ENCODE measurements at regions not wholly inside any gene's neighbourhood (a gene's known extent, or its start where the extent isn't known, plus 50 kb on each side); places are given as distances from the start of the nearest gene placed in this dataset.

GRCh38 chr1:82226186-82226505, 425.4 kb downstream of the ADGRL2 start:
- Mint-ChIP-seq H3K4me1 (peaks cover 0 to 2% (median 0%) of the 10 kb centered on the region in 7 donors), H3K36me3 (no peaks in the 10 kb centered on the region), H3K4me3 (no peak overlapping the region), H3K27me3 (no peaks in the 10 kb centered on the region), H3K27ac (no peak overlapping the region), H3K9me3 (peaks cover 0 to 2% (median 0%) of the 10 kb centered on the region in 11 donors)
- H3K4me3 ChIP-seq (ENCODE audit: low read length), result no peak overlapping the region
- no peak overlapping the region for H3K27ac ChIP-seq (ENCODE audit: low read depth, low read length)
- CTCF ChIA-PET, result no interaction called here
- POLR2A ChIA-PET, result no interaction called here
- no peak for DNase-seq
- no peaks in the 10 kb centered on the region for H3K36me3 ChIP-seq (ENCODE audit: control insufficient read depth in 2 of 3, insufficient read depth in 3 of 3, low read length in 3 of 3)
- ATAC-seq, result no peak
- intact Hi-C loops (cut with micrococcal nuclease), result no loop called here
- no peaks in the 10 kb centered on the region for H3K4me1 ChIP-seq (ENCODE audit: control insufficient read depth in 2 of 2, insufficient read depth in 2 of 2, low read length in 2 of 2)
- H3K27me3 ChIP-seq (ENCODE audit: control insufficient read depth in 2 of 2, insufficient read depth in 2 of 2, low read length in 2 of 2), result no peaks in the 10 kb centered on the region
- H3K9me3 ChIP-seq (ENCODE audit: control insufficient read depth in 2 of 3, low read length in 3 of 3), result no peaks in the 10 kb centered on the region

GRCh38 chr1:82225421-82226185, 424.9 kb downstream of the ADGRL2 start:
- Mint-ChIP-seq H3K4me1 (peaks cover 0 to 2% (median 0%) of the 10 kb centered on the region in 7 donors), H3K27me3 (no peaks in the 10 kb centered on the region), H3K9me3 (peaks cover 0 to 2% (median 0%) of the 10 kb centered on the region in 11 donors), H3K27ac (no peak overlapping the region), H3K4me3 (no peak overlapping the region), H3K36me3 (no peaks in the 10 kb centered on the region)
- Histone ChIP-seq H3K9me3 (ENCODE audit: control insufficient read depth in 2 of 3, low read length in 3 of 3) (no peaks in the 10 kb centered on the region), H3K36me3 (ENCODE audit: control insufficient read depth in 2 of 3, insufficient read depth in 3 of 3, low read length in 3 of 3) (no peaks in the 10 kb centered on the region), H3K27me3 (ENCODE audit: control insufficient read depth in 2 of 2, insufficient read depth in 2 of 2, low read length in 2 of 2) (no peaks in the 10 kb centered on the region), H3K4me1 (ENCODE audit: control insufficient read depth in 2 of 2, insufficient read depth in 2 of 2, low read length in 2 of 2) (no peaks in the 10 kb centered on the region), H3K4me3 (ENCODE audit: low read length) (no peak overlapping the region), H3K27ac (ENCODE audit: low read depth, low read length) (no peak overlapping the region)
- DNase-seq (no peak), ATAC-seq (peak; percentile 77)
- CTCF ChIA-PET, result no interaction called here
- intact Hi-C loops (cut with micrococcal nuclease), result no loop called here
- POLR2A ChIA-PET, result no interaction called here

- H3K9me3 ChIP-seq (ENCODE audit: control insufficient read depth in 2 of 3, low read length in 3 of 3), result no peaks in the 10 kb centered on the region
- Mint-ChIP-seq H3K27me3 (no peaks in the 10 kb centered on the region), H3K4me3 (no peak overlapping the region), H3K9me3 (peaks cover 0 to 4% (median 0%) of the 10 kb centered on the region in 11 donors), H3K36me3 (no peaks in the 10 kb centered on the region), H3K4me1 (peaks cover 0 to 2% (median 0%) of the 10 kb centered on the region in 7 donors), H3K27ac (no peak overlapping the region)
- CTCF ChIA-PET, result no interaction called here
- POLR2A ChIA-PET, result no interaction called here
- H3K36me3 ChIP-seq (ENCODE audit: control insufficient read depth in 2 of 3, insufficient read depth in 3 of 3, low read length in 3 of 3), result no peaks in the 10 kb centered on the region
- no peak overlapping the region for H3K4me3 ChIP-seq (ENCODE audit: low read length)
- no peaks in the 10 kb centered on the region for H3K27me3 ChIP-seq (ENCODE audit: control insufficient read depth in 2 of 2, insufficient read depth in 2 of 2, low read length in 2 of 2)
- H3K4me1 ChIP-seq (ENCODE audit: control insufficient read depth in 2 of 2, insufficient read depth in 2 of 2, low read length in 2 of 2), result no peaks in the 10 kb centered on the region
- ATAC-seq (no peak), DNase-seq (no peak)
- no peak overlapping the region for H3K27ac ChIP-seq (ENCODE audit: low read depth, low read length)
- intact Hi-C loops (cut with micrococcal nuclease), result no loop called here
These were observed 422.4 kb downstream of the ADGRL2 start for GRCh38 chr1:82223091-82223490.

GRCh38 chr1:82221721-82222120, 421.0 kb downstream of the ADGRL2 start:
- Mint-ChIP-seq H3K4me1 (peaks cover 0 to 2% (median 0%) of the 10 kb centered on the region in 7 donors), H3K27me3 (no peaks in the 10 kb centered on the region), H3K36me3 (no peaks in the 10 kb centered on the region), H3K27ac (no peak overlapping the region), H3K4me3 (no peak overlapping the region), H3K9me3 (peaks cover 0 to 3% (median 0%) of the 10 kb centered on the region in 11 donors)
- Histone ChIP-seq H3K27ac (ENCODE audit: low read depth, low read length) (no peak overlapping the region), H3K9me3 (ENCODE audit: control insufficient read depth in 2 of 3, low read length in 3 of 3) (no peaks in the 10 kb centered on the region), H3K4me3 (ENCODE audit: low read length) (no peak overlapping the region), H3K4me1 (ENCODE audit: control insufficient read depth in 2 of 2, insufficient read depth in 2 of 2, low read length in 2 of 2) (no peaks in the 10 kb centered on the region), H3K36me3 (ENCODE audit: control insufficient read depth in 2 of 3, insufficient read depth in 3 of 3, low read length in 3 of 3) (no peaks in the 10 kb centered on the region), H3K27me3 (ENCODE audit: control insufficient read depth in 2 of 2, insufficient read depth in 2 of 2, low read length in 2 of 2) (no peaks in the 10 kb centered on the region)
- ChIA-PET POLR2A (no interaction called here), CTCF (no interaction called here)
- DNase-seq (no peak), ATAC-seq (no peak)
- intact Hi-C loops (cut with micrococcal nuclease), result no loop called here

- ATAC-seq (no peak), DNase-seq (no peak)
- Histone ChIP-seq H3K36me3 (ENCODE audit: control insufficient read depth in 2 of 3, insufficient read depth in 3 of 3, low read length in 3 of 3) (no peaks in the 10 kb centered on the region), H3K4me1 (ENCODE audit: control insufficient read depth in 2 of 2, insufficient read depth in 2 of 2, low read length in 2 of 2) (no peaks in the 10 kb centered on the region), H3K27me3 (ENCODE audit: control insufficient read depth in 2 of 2, insufficient read depth in 2 of 2, low read length in 2 of 2) (no peaks in the 10 kb centered on the region), H3K9me3 (ENCODE audit: control insufficient read depth in 2 of 3, low read length in 3 of 3) (no peaks in the 10 kb centered on the region), H3K27ac (ENCODE audit: low read depth, low read length) (no peak overlapping the region), H3K4me3 (ENCODE audit: low read length) (no peak overlapping the region)
- no peaks in the 10 kb centered on the region for H3K4me1 Mint-ChIP-seq
- H3K4me3 Mint-ChIP-seq, result no peak overlapping the region
- CTCF ChIA-PET, result no interaction called here
- peaks cover 0 to 3% (median 0%) of the 10 kb centered on the region in 11 donors for H3K9me3 Mint-ChIP-seq
- no peaks in the 10 kb centered on the region for H3K36me3 Mint-ChIP-seq
- POLR2A ChIA-PET, result no interaction called here
- intact Hi-C loops (cut with micrococcal nuclease), result no loop called here
- no peaks in the 10 kb centered on the region for H3K27me3 Mint-ChIP-seq
- no peak overlapping the region for H3K27ac Mint-ChIP-seq
These were observed 420.0 kb downstream of the ADGRL2 start for GRCh38 chr1:82220754-82221153.

GRCh38 chr1:82219841-82220240, 419.1 kb downstream of the ADGRL2 start:
- Histone ChIP-seq H3K4me1 (ENCODE audit: control insufficient read depth in 2 of 2, insufficient read depth in 2 of 2, low read length in 2 of 2) (no peaks in the 10 kb centered on the region), H3K27ac (ENCODE audit: low read depth, low read length) (no peak overlapping the region), H3K36me3 (ENCODE audit: control insufficient read depth in 2 of 3, insufficient read depth in 3 of 3, low read length in 3 of 3) (no peaks in the 10 kb centered on the region), H3K4me3 (ENCODE audit: low read length) (no peak overlapping the region), H3K9me3 (ENCODE audit: control insufficient read depth in 2 of 3, low read length in 3 of 3) (no peaks in the 10 kb centered on the region), H3K27me3 (ENCODE audit: control insufficient read depth in 2 of 2, insufficient read depth in 2 of 2, low read length in 2 of 2) (no peaks in the 10 kb centered on the region)
- H3K4me3 Mint-ChIP-seq, result no peak overlapping the region
- POLR2A ChIA-PET, result no interaction called here
- no peaks in the 10 kb centered on the region for H3K27me3 Mint-ChIP-seq
- CTCF ChIA-PET, result no interaction called here
- DNase-seq (no peak), ATAC-seq (no peak)
- H3K36me3 Mint-ChIP-seq, result no peaks in the 10 kb centered on the region
- peaks cover 0 to 6% (median 0%) of the 10 kb centered on the region in 11 donors for H3K9me3 Mint-ChIP-seq
- peaks cover 0 to 2% (median 0%) of the 10 kb centered on the region in 7 donors for H3K4me1 Mint-ChIP-seq
- intact Hi-C loops (cut with micrococcal nuclease), result no loop called here
- no peak overlapping the region for H3K27ac Mint-ChIP-seq

GRCh38 chr1:82218846-82219245, 418.1 kb downstream of the ADGRL2 start:
- ATAC-seq (no peak), DNase-seq (no peak)
- Histone ChIP-seq H3K36me3 (ENCODE audit: control insufficient read depth in 2 of 3, insufficient read depth in 3 of 3, low read length in 3 of 3) (no peaks in the 10 kb centered on the region), H3K4me3 (ENCODE audit: low read length) (no peak overlapping the region), H3K4me1 (ENCODE audit: control insufficient read depth in 2 of 2, insufficient read depth in 2 of 2, low read length in 2 of 2) (no peaks in the 10 kb centered on the region), H3K27ac (ENCODE audit: low read depth, low read length) (no peak overlapping the region), H3K27me3 (ENCODE audit: control insufficient read depth in 2 of 2, insufficient read depth in 2 of 2, low read length in 2 of 2) (no peaks in the 10 kb centered on the region), H3K9me3 (ENCODE audit: control insufficient read depth in 2 of 3, low read length in 3 of 3) (no peaks in the 10 kb centered on the region)
- H3K4me3 Mint-ChIP-seq, result no peak overlapping the region
- no peaks in the 10 kb centered on the region for H3K27me3 Mint-ChIP-seq
- ChIA-PET POLR2A (no interaction called here), CTCF (no interaction called here)
- intact Hi-C loops (cut with micrococcal nuclease), result no loop called here
- peaks cover 0 to 2% (median 0%) of the 10 kb centered on the region in 7 donors for H3K4me1 Mint-ChIP-seq
- no peaks in the 10 kb centered on the region for H3K36me3 Mint-ChIP-seq
- H3K9me3 Mint-ChIP-seq, result peaks cover 0 to 6% (median 0%) of the 10 kb centered on the region in 11 donors
- no peak overlapping the region for H3K27ac Mint-ChIP-seq
